ENCODE measurements at regions not wholly inside any gene's neighbourhood (a gene's known extent, or its start where the extent isn't known, plus 50 kb on each side); places are given as distances from the start of the nearest gene placed in this dataset.

- DNase-seq: peak; percentile 56
Measured at GRCh38 chr6:54010340-54011276, 100.6 kb upstream of the MLIP start.

DNA sequence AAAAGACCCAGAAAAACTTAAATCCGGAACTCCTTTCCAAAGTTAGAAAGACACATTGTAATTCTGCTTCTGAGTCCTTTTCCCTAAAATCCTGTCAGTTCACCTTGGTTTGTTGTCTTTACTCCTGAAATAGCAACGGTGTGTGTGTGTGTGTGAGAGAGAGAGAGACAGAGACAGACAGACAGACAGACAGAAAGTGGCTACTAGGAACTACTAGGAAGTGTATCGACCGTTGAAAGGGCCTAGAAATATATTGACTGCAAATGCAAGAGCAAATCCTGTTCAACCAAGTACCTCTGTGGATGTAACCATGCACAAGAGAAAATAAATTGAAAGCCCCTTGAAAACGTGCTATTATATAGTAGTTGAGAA, 100.0 kb upstream of the MLIP start:
- no peak for DNase-seq

GRCh38 chr6:54013966-54014365, 97.3 kb upstream of the MLIP start:
- no peak for DNase-seq

- no peak for DNase-seq
Measured at GRCh38 chr6:54014440-54014839, 96.8 kb upstream of the MLIP start.

GRCh38 chr6:54017877-54018276, 93.4 kb upstream of the MLIP start:
- DNase-seq: no peak

DNA sequence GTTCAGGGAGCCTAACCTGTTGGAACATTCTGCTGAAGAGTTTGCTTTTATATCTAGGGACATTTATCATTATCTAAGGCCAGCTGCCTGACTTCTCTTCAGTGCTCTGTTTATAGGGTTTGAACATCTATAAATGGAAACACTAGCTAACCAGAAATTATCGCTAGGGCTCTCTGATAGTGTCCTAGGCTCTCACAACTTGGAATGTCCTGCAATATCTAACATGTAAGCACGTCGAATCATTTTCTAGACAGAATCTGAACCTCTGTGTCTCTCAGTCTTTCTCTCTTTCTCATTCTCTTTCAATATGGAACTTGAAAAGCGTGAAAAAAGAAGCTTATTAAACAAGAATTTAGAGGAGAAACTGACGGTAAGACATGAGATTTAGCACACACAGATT, 92.5 kb upstream of the MLIP start:
- peak; percentile 27 for DNase-seq

- DNase-seq: no peak
Measured at GRCh38 chr6:54019860-54020259, 91.4 kb upstream of the MLIP start.

GRCh38 chr6:54020334-54020733, 90.9 kb upstream of the MLIP start:
- peak; percentile 19 for DNase-seq

GRCh38 chr6:54026652-54027400, 84.4 kb upstream of the MLIP start:
- DNase-seq: no peak

- no peak for DNase-seq
Measured at GRCh38 chr6:54028170-54028569, 83.1 kb upstream of the MLIP start.

DNA sequence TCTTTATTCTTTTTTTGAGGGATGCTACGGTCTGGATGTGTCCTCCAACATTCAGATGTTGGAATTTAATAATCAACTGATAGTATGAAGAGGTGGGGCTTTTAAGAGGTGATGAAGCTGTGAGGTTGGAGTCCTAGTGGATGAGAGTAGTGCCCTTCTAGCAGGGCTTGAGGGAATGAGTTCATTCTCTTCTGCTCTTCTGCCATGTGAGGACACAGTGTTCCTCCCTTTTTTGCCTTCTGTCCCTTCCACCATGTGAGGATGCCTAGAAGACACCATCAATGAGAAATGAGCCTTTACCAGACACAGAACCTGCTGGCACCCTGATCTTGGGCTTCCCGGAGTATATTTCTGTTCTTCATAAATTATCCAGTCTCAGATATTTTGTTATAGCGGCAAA, 82.1 kb upstream of the MLIP start:
- DNase-seq: no peak

DNA sequence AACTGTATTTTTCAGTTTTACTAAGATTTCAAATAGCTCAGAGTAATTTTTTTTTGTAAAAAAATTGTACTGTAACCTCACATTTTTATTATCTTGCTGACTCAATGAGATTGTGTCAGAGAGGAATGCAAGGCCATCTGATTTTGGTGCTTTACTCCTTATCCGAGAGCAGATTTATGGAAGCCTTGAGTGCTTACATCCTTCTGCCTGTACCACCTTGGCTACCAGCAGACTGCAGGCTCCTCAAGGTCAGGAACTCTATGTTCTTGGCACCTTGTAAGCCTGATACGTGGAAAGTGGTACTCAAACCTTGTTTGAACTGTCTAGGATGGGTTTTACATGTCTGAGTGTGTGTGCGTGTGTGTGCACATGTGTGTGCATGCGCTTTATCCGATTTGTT, 80.1 kb upstream of the MLIP start:
- DNase-seq: no peak

DNA sequence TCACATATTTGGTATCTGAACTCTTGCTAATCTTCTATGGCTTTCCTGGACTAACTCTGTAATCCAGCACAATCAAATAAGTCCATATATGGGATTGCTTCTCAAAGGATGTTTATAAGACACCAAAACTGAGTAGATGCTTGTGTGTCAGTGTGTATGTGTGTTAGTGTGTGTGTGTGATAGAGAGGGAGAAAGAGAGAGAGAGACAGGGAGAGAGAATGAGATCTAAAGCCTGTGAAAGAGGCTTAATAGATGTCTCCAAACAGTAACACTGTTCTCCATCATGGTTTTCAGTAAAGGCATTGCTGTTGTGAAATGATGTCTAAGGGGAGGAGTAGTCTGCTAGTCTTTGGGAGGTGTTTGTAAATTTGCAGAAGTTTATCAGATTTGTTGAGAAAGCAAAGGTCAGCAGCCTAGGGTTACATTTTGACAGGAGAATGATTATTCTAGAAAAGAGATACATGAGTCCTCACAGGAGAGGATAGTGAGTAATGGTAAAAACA, 73.9 kb upstream of the MLIP start:
- DNase-seq: no peak

DNA sequence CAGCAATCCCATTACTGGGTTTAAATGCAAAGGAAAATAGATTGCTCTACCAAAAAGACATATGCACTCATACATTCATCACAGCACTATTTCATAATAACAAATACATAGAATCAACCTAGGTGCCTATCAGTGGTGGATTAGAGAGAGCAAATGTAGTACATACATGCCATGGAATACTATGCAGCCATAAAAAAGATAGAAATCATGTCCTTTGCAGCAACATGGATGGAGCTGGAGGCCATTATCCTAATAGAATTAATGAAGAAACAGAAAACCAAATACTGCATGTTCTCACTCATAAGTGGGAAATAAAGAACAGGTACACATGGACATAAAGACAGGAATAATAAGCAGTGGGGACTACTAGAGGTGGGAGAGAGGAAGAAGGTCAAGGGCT, 70.7 kb upstream of the MLIP start:
- DNase-seq: no peak

DNA sequence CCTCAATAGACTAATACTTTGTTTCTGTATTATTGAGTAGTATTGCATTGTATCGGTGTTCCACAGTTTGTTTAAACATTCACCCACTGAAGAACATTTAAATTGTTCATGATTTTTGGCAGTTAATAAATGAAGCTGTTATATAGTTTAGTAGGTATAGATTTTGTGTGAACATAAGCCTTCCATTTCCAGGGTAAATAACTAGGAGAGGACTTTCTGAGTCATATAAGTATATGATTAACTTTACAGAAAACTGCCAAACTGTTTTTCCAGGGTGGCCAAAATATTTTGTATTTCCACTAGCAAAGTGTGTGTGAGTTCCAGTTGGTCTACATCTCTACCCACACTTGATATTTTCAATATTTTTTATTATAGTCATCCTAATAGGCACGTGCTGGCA, 70.0 kb upstream of the MLIP start:
- DNase-seq: no peak

GRCh38 chr6:54043360-54043759, 67.9 kb upstream of the MLIP start:
- DNase-seq: no peak

GRCh38 chr6:54044059-54044458, 67.2 kb upstream of the MLIP start:
- no peak for DNase-seq

DNA sequence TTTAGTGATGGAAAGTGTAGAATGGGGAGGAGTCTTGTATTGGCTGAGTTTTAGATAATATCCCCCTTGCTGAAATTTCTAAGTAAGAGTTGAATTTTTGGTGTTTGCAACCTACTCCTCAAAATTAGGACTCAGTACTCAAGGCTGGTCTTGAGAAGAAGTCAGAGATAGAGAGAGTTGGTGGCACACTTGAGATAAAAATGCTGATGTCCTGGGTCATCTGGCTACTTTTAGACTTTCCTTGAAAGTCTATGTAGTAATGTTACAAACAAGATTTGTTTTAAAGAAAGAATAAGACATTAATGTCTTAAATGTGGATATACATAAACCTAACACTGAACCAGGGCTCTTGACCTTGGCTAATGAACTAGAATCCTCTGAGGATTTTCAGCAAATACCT, 62.5 kb upstream of the MLIP start:
- DNase-seq: no peak

DNA sequence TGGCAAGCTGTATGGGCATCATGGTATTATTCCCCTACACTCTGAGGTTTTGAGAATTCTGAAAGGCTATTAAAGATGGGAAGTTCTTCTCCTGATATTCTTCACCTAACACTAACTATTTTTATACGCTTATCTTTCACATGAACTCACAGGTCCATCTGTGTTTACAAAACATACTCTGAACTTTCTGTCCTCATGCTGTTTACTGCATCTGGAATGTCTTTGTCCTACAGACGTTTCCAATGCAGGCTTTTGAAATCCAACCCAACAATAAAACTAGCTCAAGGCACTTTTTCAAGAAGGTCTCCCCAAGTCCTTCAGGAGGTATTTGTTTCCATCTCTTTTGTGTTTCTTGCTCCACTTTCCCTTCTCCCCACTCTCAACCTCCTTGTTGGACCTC, 60.5 kb upstream of the MLIP start:
- no peak for DNase-seq

GRCh38 chr6:54053881-54054391, 57.3 kb upstream of the MLIP start:
- DNase-seq: peak; percentile 82

DNA sequence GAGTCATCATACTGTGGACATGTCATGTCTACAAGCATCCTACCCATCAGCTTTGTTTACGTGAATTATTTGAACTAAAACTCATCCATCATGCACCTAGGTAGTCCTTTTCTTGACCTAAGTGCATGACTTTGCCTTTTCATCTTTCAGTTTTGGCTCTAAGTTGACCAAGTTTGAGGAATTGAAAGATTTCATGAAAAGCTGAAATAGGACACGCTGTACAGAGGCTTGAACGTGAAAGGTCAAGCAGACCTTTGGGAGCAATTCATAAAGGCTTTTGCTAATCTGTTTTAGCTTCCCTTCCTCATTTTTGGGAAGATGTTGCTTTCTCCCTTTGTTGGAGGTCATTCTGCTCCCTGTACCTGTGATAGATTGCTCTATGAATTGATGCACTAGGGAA, 55.1 kb upstream of the MLIP start:
- no peak for DNase-seq

GRCh38 chr6:54057058-54057457, 54.2 kb upstream of the MLIP start:
- no peak for DNase-seq

GRCh38 chr6:54058236-54058635, 53.0 kb upstream of the MLIP start:
- peak; percentile 14 for DNase-seq

GRCh38 chr6:54059683-54060082, 51.6 kb upstream of the MLIP start:
- DNase-seq: peak; percentile 40

Data from OCI-M1 (cell line).